HPDE6-E6E7 (cell line): ENCODE measurements at regions not wholly inside any gene's neighbourhood (a gene's known extent, or its start where the extent isn't known, plus 50 kb on each side); places are given as distances from the start of the nearest gene placed in this dataset.
"Not testable (repeated sequence)": the region's sequence is repeated elsewhere in the genome, so short reads cannot be mapped to it uniquely, and the experiment has no call there.

Experiments used
- DNase-seq: peaks from one replicate; pipeline ENCODE4 v3.0.0; 2011; ENCODE audit warnings: missing footprints; ENCODE audit errors: extremely low spot score

GRCh38 chr1:222068101-222068500 lies 326.2 kb upstream of the DUSP10 start:
- DNase-seq, result no peak

- DNase-seq, result no peak
Measured at GRCh38 chr1:222066539-222066938, 324.6 kb upstream of the DUSP10 start.

GRCh38 chr1:222065234-222065633 lies 323.3 kb upstream of the DUSP10 start:
- no peak for DNase-seq

- DNase-seq, result no peak
Measured at GRCh38 chr1:222064388-222065211, 322.7 kb upstream of the DUSP10 start.

- DNase-seq, result no peak
Measured at GRCh38 chr1:222062640-222063039, 320.8 kb upstream of the DUSP10 start.

- no peak for DNase-seq
Measured at GRCh38 chr1:222061711-222062359, 319.9 kb upstream of the DUSP10 start.

- no peak for DNase-seq
Measured at GRCh38 chr1:222060210-222060916, 318.5 kb upstream of the DUSP10 start.

GRCh38 chr1:222058249-222058648 lies 316.4 kb upstream of the DUSP10 start:
- DNase-seq, result no peak

GRCh38 chr1:222057162-222057561 lies 315.3 kb upstream of the DUSP10 start:
- DNase-seq, result no peak

GRCh38 chr1:222054416-222054815 lies 312.5 kb upstream of the DUSP10 start:
- DNase-seq, result no peak

GRCh38 chr1:222053790-222054294 lies 312.0 kb upstream of the DUSP10 start:
- no peak for DNase-seq

- DNase-seq, result not testable (repeated sequence)
Measured at GRCh38 chr1:222051311-222051710, 309.4 kb upstream of the DUSP10 start.

- not testable (repeated sequence) for DNase-seq
Measured at GRCh38 chr1:222049661-222050060, 307.8 kb upstream of the DUSP10 start.

GRCh38 chr1:222049176-222049575 lies 307.3 kb upstream of the DUSP10 start:
- no peak for DNase-seq

GRCh38 chr1:222048094-222048595 lies 306.3 kb upstream of the DUSP10 start:
- peak; percentile 9 for DNase-seq

- DNase-seq, result no peak
Measured at GRCh38 chr1:222047366-222047765, 305.5 kb upstream of the DUSP10 start.

GRCh38 chr1:222046684-222047263 lies 304.9 kb upstream of the DUSP10 start:
- DNase-seq, result no peak

- DNase-seq, result no peak
Measured at GRCh38 chr1:222045786-222046185, 303.9 kb upstream of the DUSP10 start.

GRCh38 chr1:222045236-222045635 lies 303.3 kb upstream of the DUSP10 start:
- DNase-seq, result no peak

GRCh38 chr1:222043444-222044292 lies 301.8 kb upstream of the DUSP10 start:
- no peak for DNase-seq

GRCh38 chr1:222042120-222042519 lies 300.2 kb upstream of the DUSP10 start:
- no peak for DNase-seq
